ENCODE measurements at regions not wholly inside any gene's neighbourhood (a gene's known extent, or its start where the extent isn't known, plus 50 kb on each side); places are given as distances from the start of the nearest gene placed in this dataset.
A peak's percentile ranks its signal among the peaks of the same experiment; 100 is the strongest.
"Not testable (repeated sequence)": the region's sequence is repeated elsewhere in the genome, so short reads cannot be mapped to it uniquely, and the experiment has no call there.

- no peak overlapping the region for H3K4me3 ChIP-seq (ENCODE audit: control insufficient read depth, low read depth, low read length)
- TF ChIP-seq, protein P1, sequence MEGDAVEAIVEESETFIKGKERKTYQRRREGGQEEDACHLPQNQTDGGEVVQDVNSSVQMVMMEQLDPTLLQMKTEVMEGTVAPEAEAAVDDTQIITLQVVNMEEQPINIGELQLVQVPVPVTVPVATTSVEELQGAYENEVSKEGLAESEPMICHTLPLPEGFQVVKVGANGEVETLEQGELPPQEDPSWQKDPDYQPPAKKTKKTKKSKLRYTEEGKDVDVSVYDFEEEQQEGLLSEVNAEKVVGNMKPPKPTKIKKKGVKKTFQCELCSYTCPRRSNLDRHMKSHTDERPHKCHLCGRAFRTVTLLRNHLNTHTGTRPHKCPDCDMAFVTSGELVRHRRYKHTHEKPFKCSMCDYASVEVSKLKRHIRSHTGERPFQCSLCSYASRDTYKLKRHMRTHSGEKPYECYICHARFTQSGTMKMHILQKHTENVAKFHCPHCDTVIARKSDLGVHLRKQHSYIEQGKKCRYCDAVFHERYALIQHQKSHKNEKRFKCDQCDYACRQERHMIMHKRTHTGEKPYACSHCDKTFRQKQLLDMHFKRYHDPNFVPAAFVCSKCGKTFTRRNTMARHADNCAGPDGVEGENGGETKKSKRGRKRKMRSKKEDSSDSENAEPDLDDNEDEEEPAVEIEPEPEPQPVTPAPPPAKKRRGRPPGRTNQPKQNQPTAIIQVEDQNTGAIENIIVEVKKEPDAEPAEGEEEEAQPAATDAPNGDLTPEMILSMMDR (IDR thresholded peaks at IDR 0.05; ENCODE audit: control insufficient read depth, insufficient read depth, low read depth, low read length, missing control alignments): no peak
- no peak for DNase-seq (ENCODE audit: low read depth)
Measured at GRCh38 chr5:145666591-145666990, 168.6 kb downstream of the PRELID2 start.

GRCh38 chr5:145661737-145662485 is 173.2 kb downstream of the PRELID2 start:
- DNase-seq (ENCODE audit: low read depth): no peak
- TF ChIP-seq, protein P1 (IDR thresholded peaks at IDR 0.05; ENCODE audit: control insufficient read depth, insufficient read depth, low read depth, low read length, missing control alignments): no peak
- no peak overlapping the region for H3K4me3 ChIP-seq (ENCODE audit: control insufficient read depth, low read depth, low read length)

DNA sequence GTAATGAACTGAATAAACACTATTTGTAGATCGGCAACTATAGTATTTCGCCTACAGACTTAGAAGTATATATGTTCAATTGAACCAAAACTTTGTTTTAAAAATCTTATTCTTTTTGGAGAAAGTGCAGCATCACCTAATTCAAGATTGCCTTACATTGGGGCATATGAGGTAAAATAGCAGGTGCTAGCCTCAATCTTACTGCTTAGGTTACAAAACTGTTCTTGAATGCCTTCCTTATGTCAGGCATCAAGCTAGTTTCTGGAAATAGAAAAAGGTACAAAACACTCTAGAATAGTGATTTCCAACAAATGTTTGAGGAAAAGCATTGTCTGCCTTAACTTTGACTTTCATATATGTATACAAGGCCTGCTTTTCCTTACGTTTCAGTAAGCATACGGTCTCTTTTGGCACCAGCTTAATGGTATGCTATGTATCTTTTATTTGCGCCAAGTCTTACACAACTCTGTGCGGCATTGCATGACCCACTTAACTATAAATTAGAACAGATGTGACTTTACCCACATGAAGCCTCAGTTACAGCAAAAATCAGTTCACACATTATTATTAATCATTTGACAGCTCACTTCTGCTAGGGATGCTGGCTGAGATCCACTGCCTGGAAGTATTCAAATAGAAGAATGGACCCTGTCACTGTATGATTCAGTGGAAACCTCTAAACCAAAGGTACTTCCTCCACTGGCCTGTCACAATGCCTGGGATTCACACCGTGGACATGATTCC is 174.1 kb downstream of the PRELID2 start:
- TF ChIP-seq, protein P1 (IDR thresholded peaks at IDR 0.05; ENCODE audit: control insufficient read depth, insufficient read depth, low read depth, low read length, missing control alignments): no peak
- peak; percentile 35 for DNase-seq (ENCODE audit: low read depth)

DNA sequence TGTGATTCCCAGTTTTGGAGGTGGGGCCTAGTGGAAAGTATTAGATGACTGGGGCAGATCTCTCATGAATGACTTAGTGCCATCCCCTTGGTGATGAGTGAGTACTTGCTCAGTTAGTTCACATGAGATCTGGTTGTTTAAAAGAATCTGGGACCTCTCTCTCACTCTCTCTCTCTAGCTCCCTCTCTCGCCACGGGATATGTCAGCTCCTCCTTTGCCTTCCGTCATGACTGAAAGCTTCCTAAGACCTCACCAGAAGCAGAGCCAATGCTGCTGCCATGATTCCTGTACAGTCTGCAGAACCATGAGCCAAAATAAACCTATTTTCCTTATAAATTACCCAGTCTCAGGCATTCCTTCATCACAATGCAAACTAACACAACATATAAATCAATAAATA is 176.7 kb downstream of the PRELID2 start:
- TF ChIP-seq, protein P1 (IDR thresholded peaks at IDR 0.05; ENCODE audit: control insufficient read depth, insufficient read depth, low read depth, low read length, missing control alignments): no peak
- H3K4me3 ChIP-seq (ENCODE audit: control insufficient read depth, low read depth, low read length): no peak overlapping the region
- no peak for DNase-seq (ENCODE audit: low read depth)

More for the DNA sequence above, 174.1 kb downstream of the PRELID2 start:
- H3K4me3 ChIP-seq (ENCODE audit: control insufficient read depth, low read depth, low read length): no peak overlapping the region

GRCh38 chr5:145652700-145653099 is 182.4 kb downstream of the PRELID2 start:
- DNase-seq (ENCODE audit: low read depth); H3K4me3 ChIP-seq (ENCODE audit: control insufficient read depth, low read depth, low read length): not testable (repeated sequence)

- H3K4me3 ChIP-seq (ENCODE audit: control insufficient read depth, low read depth, low read length); DNase-seq (ENCODE audit: low read depth): not testable (repeated sequence)
Measured at GRCh38 chr5:145647137-145647536, 188.0 kb downstream of the PRELID2 start.

DNA sequence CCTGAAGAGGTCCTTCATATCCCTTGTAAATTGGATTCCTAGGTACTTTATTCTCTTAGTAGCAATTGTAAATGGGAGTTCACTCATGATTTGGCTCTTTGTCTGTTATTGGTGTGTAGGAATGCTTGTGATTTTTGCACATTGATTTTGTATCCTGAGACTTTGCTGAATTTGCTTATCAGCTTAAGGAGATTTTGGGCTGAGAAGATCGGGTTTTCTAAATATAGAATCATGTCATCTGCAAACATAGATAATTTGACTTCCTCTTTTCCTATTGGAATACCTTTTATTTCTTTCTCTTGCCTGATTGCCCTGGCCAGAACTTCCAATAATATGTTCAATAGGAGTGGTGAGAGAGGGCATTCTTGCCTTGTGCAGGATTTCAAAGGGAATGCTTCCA is 191.9 kb downstream of the PRELID2 start:
- H3K4me3 ChIP-seq (ENCODE audit: control insufficient read depth, low read depth, low read length); DNase-seq (ENCODE audit: low read depth): not testable (repeated sequence)

DNA sequence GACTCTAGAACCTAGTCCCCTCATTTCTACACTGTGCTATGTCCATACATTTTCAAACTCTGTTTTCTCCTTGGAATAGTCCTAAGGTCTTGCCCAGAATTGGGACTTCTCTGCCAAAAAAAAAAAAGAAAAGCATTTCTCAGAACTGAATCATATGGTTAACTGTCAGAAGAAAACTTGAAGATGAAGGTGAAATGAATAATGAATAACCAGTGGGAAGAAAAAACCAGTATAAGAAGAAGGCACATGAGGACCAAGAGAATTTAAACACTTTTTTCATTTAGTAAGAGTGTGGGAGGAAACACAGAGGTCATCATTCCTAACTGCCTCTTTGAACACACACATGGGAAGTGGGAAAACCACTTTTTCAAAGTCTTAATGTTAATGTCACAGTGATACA is 197.7 kb downstream of the PRELID2 start:
- H3K4me3 ChIP-seq (ENCODE audit: control insufficient read depth, low read depth, low read length): no peak overlapping the region
- TF ChIP-seq, protein P1 (IDR thresholded peaks at IDR 0.05; ENCODE audit: control insufficient read depth, insufficient read depth, low read depth, low read length, missing control alignments): no peak
- no peak for DNase-seq (ENCODE audit: low read depth)

Measured in AG09309 (cell line).